OCI-LY7 (cell line): ENCODE measurements at regions not wholly inside any gene's neighbourhood (a gene's known extent, or its start where the extent isn't known, plus 50 kb on each side); places are given as distances from the start of the nearest gene placed in this dataset.

ENCODE experiments used
- BruUV-seq: library from RNA; stranded (reverse); fragments of 400-500 nt; replicated peaks from 2 replicates; lab custom pipeline; 2021; lab: Mats Ljungman, UMichigan
- CTCF ChIA-PET: fragments of 300-600 bp; sonication (Branson Sonifier 250); formaldehyde crosslinking; loops from one replicate; lab custom pipeline; 2022; ENCODE audit warnings: antibody characterized with exemption; ENCODE audit not compliant: unreplicated experiment; lab: Charles Lee
- POLR2A ChIA-PET: fragments of 300-600 bp; sonication (Branson Sonifier 250); formaldehyde crosslinking; loops from one replicate; lab custom pipeline; 2022; ENCODE audit warnings: antibody characterized with exemption; lab: Charles Lee
- DNase-seq: peaks from one replicate; pipeline ENCODE4 v3.0.0-alpha.2; 2015; ENCODE audit warnings: low spot score
- H2AFZ ChIP-seq: fragments of 200-600 bp; sonication (generic), shearing (Covaris generic); 2 replicates; pipeline ENCODE4 v1.6.1; 2014; ENCODE audit warnings: mild to moderate bottlenecking, antibody characterized with exemption, low read length, moderate library complexity
- H3K27ac ChIP-seq: fragments of 200-600 bp; sonication (generic); 2 replicates; pipeline ENCODE4 v1.5.1; 2014; ENCODE audit warnings: mixed run types, low read depth, mild to moderate bottlenecking, moderate library complexity, low read length, inconsistent platforms; ENCODE audit not compliant: poor library complexity, severe bottlenecking
- H3K36me3 ChIP-seq: fragments of 200-600 bp; sonication (generic); 2 replicates; pipeline ENCODE4 v1.6.1; 2014; ENCODE audit warnings: mild to moderate bottlenecking, antibody characterized with exemption, low read length, moderate library complexity, mixed read lengths; ENCODE audit not compliant: insufficient read depth
- H3K4me1 ChIP-seq: fragments of 200-600 bp; sonication (generic); 2 replicates; pipeline ENCODE4 v1.5.1; 2014; ENCODE audit warnings: mild to moderate bottlenecking, low read length; ENCODE audit not compliant: insufficient read depth, poor library complexity, severe bottlenecking
- H3K4me2 ChIP-seq: fragments of 200-600 bp; sonication (generic); 2 replicates; pipeline ENCODE4 v1.6.1; 2014; ENCODE audit warnings: mild to moderate bottlenecking, low read length
- H3K4me3 ChIP-seq: fragments of 200-600 bp; sonication (generic); 2 replicates; pipeline ENCODE4 v1.5.1; 2014; ENCODE audit warnings: mild to moderate bottlenecking, low read depth, low read length; ENCODE audit not compliant: poor library complexity, severe bottlenecking
- H3K79me2 ChIP-seq: fragments of 200-600 bp; sonication (generic); 2 replicates; pipeline ENCODE4 v1.6.1; 2016; ENCODE audit warnings: low read depth, mild to moderate bottlenecking, low read length, moderate library complexity, mixed read lengths; ENCODE audit not compliant: insufficient read depth
- H3K9me2 ChIP-seq: fragments of 200-600 bp; sonication (generic); 2 replicates; pipeline ENCODE4 v1.6.1; 2016; ENCODE audit warnings: mild to moderate bottlenecking, low read length, mixed read lengths; ENCODE audit not compliant: insufficient read depth
- H3K9me3 ChIP-seq: fragments of 200-600 bp; sonication (generic); 2 replicates; pipeline ENCODE4 v1.6.1; 2014; ENCODE audit warnings: mild to moderate bottlenecking, mixed run types, low read length, mixed read lengths
- H4K20me1 ChIP-seq: fragments of 200-600 bp; sonication (generic); 2 replicates; pipeline ENCODE4 v1.6.1; 2014; ENCODE audit warnings: mild to moderate bottlenecking, antibody characterized with exemption, low read length, moderate library complexity, mixed read lengths; ENCODE audit not compliant: insufficient read depth
- CTCF ChIP-seq: fragments of 200-600 bp; sonication (generic); conservative IDR thresholded peaks from 2 replicates; pipeline ENCODE4 v1.5.1; 2014; ENCODE audit warnings: mild to moderate bottlenecking, antibody characterized with exemption, low read length, moderate library complexity, mixed read lengths
- EZH2phosphoT487 ChIP-seq: fragments of 200-600 bp; sonication (generic); IDR thresholded peaks from 2 replicates; pipeline ENCODE4 v1.6.1; 2018; ENCODE audit warnings: low read depth, borderline replicate concordance, mild to moderate bottlenecking, mixed run types, antibody characterized with exemption, low read length, moderate library complexity, mixed read lengths
- intact Hi-C: fragments of 100-400 bp; cut with micrococcal nuclease; formaldehyde crosslinking; loops from one replicate; pipeline ENCODE4 v1.10.0; 2022; ENCODE audit not compliant: unreplicated experiment

- ChIA-PET CTCF (no interaction called here), POLR2A (no interaction called here)
- no TSS peak for BruUV-seq
- Histone ChIP-seq H3K27ac (no peak overlapping the region), H4K20me1 (no peaks in the 10 kb centered on the region), H3K36me3 (no peaks in the 10 kb centered on the region), H3K9me2 (no peaks in the 10 kb centered on the region), H3K4me3 (no peak overlapping the region), H2AFZ (no peak overlapping the region), H3K4me2 (no peak overlapping the region), H3K4me1 (no peaks in the 10 kb centered on the region), H3K9me3 (no peaks in the 10 kb centered on the region), H3K79me2 (no peaks in the 10 kb centered on the region)
- intact Hi-C loops, result no loop called here
- no peak for DNase-seq
- TF ChIP-seq CTCF (no peak), EZH2phosphoT487 (no peak)
Measured at GRCh38 chr7:156107957-156108356, 295.7 kb upstream of the SHH start.

- H4K20me1 ChIP-seq, result no peaks in the 10 kb centered on the region
- H2AFZ ChIP-seq, result no peak overlapping the region
- H3K9me2 ChIP-seq, result no peaks in the 10 kb centered on the region
- no peak for TF ChIP-seq EZH2phosphoT487
- TF ChIP-seq CTCF, result no peak
- H3K4me3 ChIP-seq, result no peak overlapping the region
- intact Hi-C loops, result no loop called here
- H3K27ac ChIP-seq, result no peak overlapping the region
- BruUV-seq, result no TSS peak
- no peaks in the 10 kb centered on the region for H3K9me3 ChIP-seq
- no peak for DNase-seq
- H3K36me3 ChIP-seq, result no peaks in the 10 kb centered on the region
- ChIA-PET CTCF (interaction anchor here (0.7 kb wide), 1 partner anchor 103 kb away, joined by 4 read pairs; no protein-coding TSS in a partner anchor), POLR2A (interaction anchor here (0.6 kb wide), 1 partner anchor 236 kb away, joined by 3 read pairs; no protein-coding TSS in a partner anchor)
- no peaks in the 10 kb centered on the region for H3K79me2 ChIP-seq
- no peaks in the 10 kb centered on the region for H3K4me1 ChIP-seq
- H3K4me2 ChIP-seq, result no peak overlapping the region
Measured at GRCh38 chr7:156106107-156106426, 293.8 kb upstream of the SHH start.

- DNase-seq, result no peak
- Histone ChIP-seq H3K27ac (no peak overlapping the region), H3K79me2 (no peaks in the 10 kb centered on the region), H3K4me1 (no peaks in the 10 kb centered on the region), H3K9me2 (no peaks in the 10 kb centered on the region), H4K20me1 (no peaks in the 10 kb centered on the region), H2AFZ (no peak overlapping the region), H3K4me3 (no peak overlapping the region), H3K4me2 (no peak overlapping the region), H3K36me3 (no peaks in the 10 kb centered on the region), H3K9me3 (no peaks in the 10 kb centered on the region)
- TF ChIP-seq EZH2phosphoT487 (no peak), CTCF (no peak)
- no TSS peak for BruUV-seq
- CTCF ChIA-PET, result no interaction called here
- POLR2A ChIA-PET, result no interaction called here
- intact Hi-C loops, result no loop called here
Measured at GRCh38 chr7:156105337-156106106, 293.3 kb upstream of the SHH start.
